ENCODE measurements at regions not wholly inside any gene's neighbourhood (a gene's known extent, or its start where the extent isn't known, plus 50 kb on each side); places are given as distances from the start of the nearest gene placed in this dataset.
A peak's percentile ranks its signal among the peaks of the same experiment; 100 is the strongest.

DNA sequence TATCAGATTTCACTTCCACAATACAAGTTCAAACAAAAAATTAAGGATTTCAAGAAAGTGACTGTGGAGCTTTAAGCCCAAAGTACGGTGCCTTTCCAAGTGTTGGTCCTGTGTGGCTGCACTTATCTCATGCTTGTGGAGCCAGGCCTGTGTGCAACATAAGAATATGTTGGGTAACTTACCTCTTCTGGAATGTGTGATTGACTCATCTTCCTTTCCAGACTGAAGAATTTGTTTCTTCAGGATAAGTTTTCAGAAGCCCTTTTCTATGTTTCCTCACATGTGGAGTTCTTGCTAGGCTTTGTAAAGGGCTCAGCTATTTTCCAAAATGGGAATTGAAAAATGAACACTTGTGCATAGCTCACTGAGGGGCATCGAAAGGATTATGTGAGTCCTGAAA lies 485.1 kb upstream of the PAPPA start:
- DNase-seq (ENCODE audit: low read depth, low spot score): no peak
- peaks cover 52% of the 10 kb centered on the region for H3K4me1 ChIP-seq (ENCODE audit: control insufficient read depth, extremely low read depth, insufficient read depth, low read length)
- H3K79me2 ChIP-seq (ENCODE audit: control insufficient read depth, insufficient read depth, low read length): no peaks in the 10 kb centered on the region
- H3K9ac ChIP-seq (ENCODE audit: control insufficient read depth, extremely low read depth, insufficient read depth, low read length): peak overlapping the region; percentile 50
- dilution Hi-C loops (cut with MboI; ENCODE audit: extremely low pct_ligation_motif_present, low sequenced_read_pairs): no loop called here
- H3K9me3 ChIP-seq (ENCODE audit: control insufficient read depth, low read depth, low read length): no peaks in the 10 kb centered on the region
- no peak overlapping the region for H3K4me3 ChIP-seq (ENCODE audit: control insufficient read depth in 2 of 3, extremely low read depth in 1 of 3, insufficient read depth in 2 of 3, low read depth in 1 of 3, low read length in 3 of 3)
- H2AFZ ChIP-seq (ENCODE audit: control insufficient read depth, low read length): peak overlapping the region; percentile 41
- peak; percentile 96 for FAIRE-seq
- H3K36me3 ChIP-seq (ENCODE audit: control insufficient read depth in 2 of 2, extremely low read depth in 1 of 2, insufficient read depth in 2 of 2, low read length in 2 of 2): no peaks in the 10 kb centered on the region
- H4K20me1 ChIP-seq (ENCODE audit: control insufficient read depth, extremely low read depth, insufficient read depth, low read length): no peaks in the 10 kb centered on the region
- H3K9me1 ChIP-seq (ENCODE audit: control insufficient read depth, extremely low read depth, insufficient read depth, low read length): no peaks in the 10 kb centered on the region
- no peaks in the 10 kb centered on the region for H3K27me3 ChIP-seq (ENCODE audit: control insufficient read depth, extremely low read depth, insufficient read depth, low read length)
- H3K4me2 ChIP-seq (ENCODE audit: control insufficient read depth, extremely low read depth, insufficient read depth, low read depth, low read length): peak overlapping the region; percentile 59
- TF ChIP-seq, protein P1, sequence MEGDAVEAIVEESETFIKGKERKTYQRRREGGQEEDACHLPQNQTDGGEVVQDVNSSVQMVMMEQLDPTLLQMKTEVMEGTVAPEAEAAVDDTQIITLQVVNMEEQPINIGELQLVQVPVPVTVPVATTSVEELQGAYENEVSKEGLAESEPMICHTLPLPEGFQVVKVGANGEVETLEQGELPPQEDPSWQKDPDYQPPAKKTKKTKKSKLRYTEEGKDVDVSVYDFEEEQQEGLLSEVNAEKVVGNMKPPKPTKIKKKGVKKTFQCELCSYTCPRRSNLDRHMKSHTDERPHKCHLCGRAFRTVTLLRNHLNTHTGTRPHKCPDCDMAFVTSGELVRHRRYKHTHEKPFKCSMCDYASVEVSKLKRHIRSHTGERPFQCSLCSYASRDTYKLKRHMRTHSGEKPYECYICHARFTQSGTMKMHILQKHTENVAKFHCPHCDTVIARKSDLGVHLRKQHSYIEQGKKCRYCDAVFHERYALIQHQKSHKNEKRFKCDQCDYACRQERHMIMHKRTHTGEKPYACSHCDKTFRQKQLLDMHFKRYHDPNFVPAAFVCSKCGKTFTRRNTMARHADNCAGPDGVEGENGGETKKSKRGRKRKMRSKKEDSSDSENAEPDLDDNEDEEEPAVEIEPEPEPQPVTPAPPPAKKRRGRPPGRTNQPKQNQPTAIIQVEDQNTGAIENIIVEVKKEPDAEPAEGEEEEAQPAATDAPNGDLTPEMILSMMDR (optimal IDR thresholded peaks at IDR 0.05 in 1 of 3, IDR thresholded peaks at IDR 0.05 in 1 of 3, conservative IDR thresholded peaks at IDR 0.05 in 1 of 3; ENCODE audit: extremely low read depth in 1 of 3, insufficient read depth in 2 of 3, low read length in 3 of 3): no peak
- TF ChIP-seq EZH2 (IDR thresholded peaks at IDR 0.05; ENCODE audit: low read length): no peak
- H3K27ac ChIP-seq (ENCODE audit: control insufficient read depth, insufficient read depth, low read length): peak overlapping the region; percentile 87

DNA sequence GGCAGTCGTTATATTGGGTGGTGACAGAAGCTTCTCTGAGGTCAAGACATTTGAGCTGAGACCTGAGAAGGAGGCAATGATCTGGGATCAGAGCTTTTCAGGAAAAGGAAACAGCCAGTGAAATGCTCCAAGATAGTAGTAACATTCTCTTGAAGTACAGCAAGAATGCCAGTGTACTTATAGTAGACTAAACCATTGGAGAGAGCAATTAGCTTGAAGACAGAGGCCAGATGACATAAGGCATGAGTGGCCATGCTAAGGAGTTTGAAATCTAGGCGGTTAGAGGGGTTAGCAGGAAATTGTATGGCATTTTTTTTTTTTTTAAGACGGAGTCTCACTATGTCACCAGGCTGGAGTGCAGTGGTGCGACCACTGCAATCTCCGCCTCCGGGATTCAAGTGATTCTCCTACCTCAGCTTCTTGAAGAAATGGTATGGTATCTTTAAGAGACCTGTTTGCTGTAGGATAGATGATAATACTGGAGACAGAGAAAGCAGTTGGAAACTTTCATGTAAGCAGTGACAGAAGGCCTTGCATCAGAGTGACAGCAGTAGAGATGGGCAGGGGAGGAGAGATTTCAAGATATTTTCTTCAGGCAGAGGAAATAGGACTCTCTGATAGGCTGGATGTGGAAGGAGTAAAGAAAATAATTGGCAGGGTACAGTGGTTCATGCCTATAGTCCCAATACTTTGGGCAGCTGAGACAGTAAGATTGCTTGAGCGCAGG lies 482.2 kb upstream of the PAPPA start:
- peaks cover 58% of the 10 kb centered on the region for H3K4me1 ChIP-seq (ENCODE audit: control insufficient read depth, extremely low read depth, insufficient read depth, low read length)
- H3K9me1 ChIP-seq (ENCODE audit: control insufficient read depth, extremely low read depth, insufficient read depth, low read length): no peaks in the 10 kb centered on the region
- dilution Hi-C loops (cut with MboI; ENCODE audit: extremely low pct_ligation_motif_present, low sequenced_read_pairs): no loop called here
- H2AFZ ChIP-seq (ENCODE audit: control insufficient read depth, low read length): no peak overlapping the region
- H4K20me1 ChIP-seq (ENCODE audit: control insufficient read depth, extremely low read depth, insufficient read depth, low read length): no peaks in the 10 kb centered on the region
- TF ChIP-seq, protein P1 (optimal IDR thresholded peaks at IDR 0.05 in 1 of 3, IDR thresholded peaks at IDR 0.05 in 1 of 3, conservative IDR thresholded peaks at IDR 0.05 in 1 of 3; ENCODE audit: extremely low read depth in 1 of 3, insufficient read depth in 2 of 3, low read length in 3 of 3): no peak
- H3K9me3 ChIP-seq (ENCODE audit: control insufficient read depth, low read depth, low read length): no peaks in the 10 kb centered on the region
- no peaks in the 10 kb centered on the region for H3K79me2 ChIP-seq (ENCODE audit: control insufficient read depth, insufficient read depth, low read length)
- peak overlapping the region; percentile 86 for H3K9ac ChIP-seq (ENCODE audit: control insufficient read depth, extremely low read depth, insufficient read depth, low read length)
- no peak overlapping the region for H3K4me2 ChIP-seq (ENCODE audit: control insufficient read depth, extremely low read depth, insufficient read depth, low read depth, low read length)
- H3K27ac ChIP-seq (ENCODE audit: control insufficient read depth, insufficient read depth, low read length): peak overlapping the region; percentile 100
- no peaks in the 10 kb centered on the region for H3K36me3 ChIP-seq (ENCODE audit: control insufficient read depth in 2 of 2, extremely low read depth in 1 of 2, insufficient read depth in 2 of 2, low read length in 2 of 2)
- DNase-seq (ENCODE audit: low read depth, low spot score) (no peak), FAIRE-seq (peak; percentile 34)
- no peak overlapping the region for H3K4me3 ChIP-seq (ENCODE audit: control insufficient read depth in 2 of 3, extremely low read depth in 1 of 3, insufficient read depth in 2 of 3, low read depth in 1 of 3, low read length in 3 of 3)
- no peaks in the 10 kb centered on the region for H3K27me3 ChIP-seq (ENCODE audit: control insufficient read depth, extremely low read depth, insufficient read depth, low read length)
